PC-3 (cell line): ENCODE measurements at regions not wholly inside any gene's neighbourhood (a gene's known extent, or its start where the extent isn't known, plus 50 kb on each side); places are given as distances from the start of the nearest gene placed in this dataset.

Source experiments
- ATAC-seq: fragments of 200-7000 bp; cut with Tn5 transposase; 2 replicates; pipeline ENCODE4 v1.9.1; 2020; ENCODE audit warnings: mild to moderate bottlenecking, moderate library complexity
- BruUV-seq: library from RNA; stranded (reverse); fragments of 400-500 nt; replicated peaks from 2 replicates; lab custom pipeline; 2021; lab: Mats Ljungman, UMichigan
- CTCF ChIA-PET: fragments of 300-600 bp; sonication (Branson Sonifier 250); formaldehyde crosslinking; loops from one replicate; lab custom pipeline; 2022; ENCODE audit warnings: antibody characterized with exemption; lab: Charles Lee
- POLR2A ChIA-PET: fragments of 300-600 bp; sonication (Branson Sonifier 250); formaldehyde crosslinking; loops from one replicate; lab custom pipeline; 2022; ENCODE audit warnings: antibody characterized with exemption; ENCODE audit not compliant: unreplicated experiment; lab: Charles Lee
- DNase-seq: peaks from one replicate; pipeline ENCODE4 v3.0.0-alpha.2; 2015
- H2AFZ ChIP-seq: fragments of 300-600 bp; sonication (generic); 2 replicates; pipeline ENCODE4 v1.6.0; 2016; ENCODE audit warnings: antibody characterized with exemption, low read length
- H3F3A ChIP-seq: fragments of 300-600 bp; sonication (generic); one replicate; pipeline ENCODE4 v1.6.0; 2017; ENCODE audit warnings: antibody characterized with exemption, low read length, control low read depth, mild to moderate bottlenecking; ENCODE audit not compliant: unreplicated experiment
- H3K27ac ChIP-seq: fragments of 300-600 bp; sonication (generic); 2 replicates; pipeline ENCODE4 v1.5.1; 2016; ENCODE audit warnings: mild to moderate bottlenecking, low read length
- H3K27me3 ChIP-seq: fragments of 300-600 bp; sonication (generic); 2 replicates; pipeline ENCODE4 v1.6.1; 2016; ENCODE audit warnings: low read length, mixed read lengths
- H3K36me3 ChIP-seq: fragments of 300-600 bp; sonication (generic); 2 replicates; pipeline ENCODE4 v1.6.1; 2016; ENCODE audit warnings: low read depth, mixed run types, low read length, mixed read lengths
- H3K4me1 ChIP-seq: fragments of 300-600 bp; sonication (generic); 2 replicates; pipeline ENCODE4 v1.5.1; 2016; ENCODE audit warnings: low read length; ENCODE audit not compliant: insufficient read depth
- H3K4me2 ChIP-seq: fragments of 300-600 bp; sonication (generic); 2 replicates; pipeline ENCODE4 v1.6.0; 2016; ENCODE audit warnings: low read length
- H3K4me3 ChIP-seq: fragments of 300-600 bp; sonication (generic); 2 replicates; pipeline ENCODE4 v1.5.1; 2016; ENCODE audit warnings: mild to moderate bottlenecking, low read length, mixed read lengths
- H3K79me2 ChIP-seq: fragments of 300-600 bp; sonication (generic); 2 replicates; pipeline ENCODE4 v1.6.1; 2017; ENCODE audit warnings: low read length, mixed read lengths
- H3K9ac ChIP-seq: fragments of 300-600 bp; sonication (generic); 2 replicates; pipeline ENCODE4 v1.6.0; 2016; ENCODE audit warnings: mild to moderate bottlenecking, low read length
- H3K9me2 ChIP-seq: fragments of 300-600 bp; sonication (generic); replicated peaks from 2 replicates; pipeline ENCODE4 v1.6.1; 2016; ENCODE audit warnings: mixed run types, low read length, mixed read lengths
- H3K9me3 ChIP-seq: fragments of 300-600 bp; sonication (generic); 2 replicates; pipeline ENCODE4 v1.6.1; 2016; ENCODE audit warnings: low read length, mixed read lengths
- H4K20me1 ChIP-seq: fragments of 300-600 bp; sonication (generic); 2 replicates; pipeline ENCODE4 v1.6.1; 2016; ENCODE audit warnings: low read length, mixed read lengths
- EZH2 ChIP-seq: fragments of 300-600 bp; sonication (generic); IDR thresholded peaks from one replicate; pipeline ENCODE4 v1.6.1; 2017; ENCODE audit warnings: antibody characterized with exemption, mild to moderate bottlenecking, low read length; ENCODE audit not compliant: unreplicated experiment
- EZH2phosphoT487 ChIP-seq: fragments of 300-600 bp; sonication (generic); IDR thresholded peaks from 2 replicates; pipeline ENCODE4 v1.6.1; 2018; ENCODE audit warnings: mild to moderate bottlenecking, antibody characterized with exemption, low read length, borderline replicate concordance
- intact Hi-C: fragments of 100-400 bp; cut with micrococcal nuclease; formaldehyde crosslinking; loops from 2 replicates; pipeline ENCODE4 v1.9.0; 2023
- TF ChIP-seq, protein P1 (sequence below): fragments of 300-600 bp; sonication (generic); conservative IDR thresholded peaks from 2 replicates; pipeline ENCODE4 v1.5.1; 2017; ENCODE audit warnings: antibody characterized with exemption, low read depth, mild to moderate bottlenecking, low read length

DNA sequence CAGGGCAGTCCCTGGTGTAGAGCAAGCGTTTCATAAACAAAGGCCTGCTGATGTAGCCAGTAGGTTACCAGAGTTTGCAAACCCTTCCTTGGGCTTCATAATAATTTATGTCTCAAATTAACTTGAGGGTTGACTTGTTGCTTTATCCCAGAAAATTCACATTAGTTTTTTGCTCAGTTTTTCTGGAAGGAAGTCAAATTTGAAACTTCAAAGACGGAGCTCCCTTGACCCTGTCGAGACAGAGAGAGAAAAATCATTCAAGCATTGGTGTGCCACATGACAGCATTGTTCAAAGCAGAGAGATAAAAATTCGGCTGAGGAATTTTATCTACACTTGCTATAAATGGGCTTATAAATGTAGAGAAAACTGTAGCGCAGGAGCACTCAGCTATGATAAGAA lies 627.7 kb downstream of the TNS3 start:
- DNase-seq (no peak), ATAC-seq (no peak)
- Histone ChIP-seq H3K27me3 (no peaks in the 10 kb centered on the region), H3K9ac (no peak overlapping the region), H3K4me2 (no peak overlapping the region), H2AFZ (no peak overlapping the region), H3K4me3 (no peak overlapping the region), H3K36me3 (no peaks in the 10 kb centered on the region), H3K9me3 (no peaks in the 10 kb centered on the region), H3K4me1 (no peaks in the 10 kb centered on the region), H3F3A (no peaks in the 10 kb centered on the region), H4K20me1 (no peaks in the 10 kb centered on the region), H3K27ac (no peak overlapping the region), H3K79me2 (no peaks in the 10 kb centered on the region), H3K9me2 (no peaks in the 10 kb centered on the region)
- ChIA-PET CTCF (interaction anchor here (0.6 kb wide), 1 partner anchor 135 kb away, joined by 3 read pairs; no protein-coding TSS in a partner anchor), POLR2A (no interaction called here)
- intact Hi-C loops, result no loop called here
- no TSS peak for BruUV-seq
- TF ChIP-seq, protein P1, sequence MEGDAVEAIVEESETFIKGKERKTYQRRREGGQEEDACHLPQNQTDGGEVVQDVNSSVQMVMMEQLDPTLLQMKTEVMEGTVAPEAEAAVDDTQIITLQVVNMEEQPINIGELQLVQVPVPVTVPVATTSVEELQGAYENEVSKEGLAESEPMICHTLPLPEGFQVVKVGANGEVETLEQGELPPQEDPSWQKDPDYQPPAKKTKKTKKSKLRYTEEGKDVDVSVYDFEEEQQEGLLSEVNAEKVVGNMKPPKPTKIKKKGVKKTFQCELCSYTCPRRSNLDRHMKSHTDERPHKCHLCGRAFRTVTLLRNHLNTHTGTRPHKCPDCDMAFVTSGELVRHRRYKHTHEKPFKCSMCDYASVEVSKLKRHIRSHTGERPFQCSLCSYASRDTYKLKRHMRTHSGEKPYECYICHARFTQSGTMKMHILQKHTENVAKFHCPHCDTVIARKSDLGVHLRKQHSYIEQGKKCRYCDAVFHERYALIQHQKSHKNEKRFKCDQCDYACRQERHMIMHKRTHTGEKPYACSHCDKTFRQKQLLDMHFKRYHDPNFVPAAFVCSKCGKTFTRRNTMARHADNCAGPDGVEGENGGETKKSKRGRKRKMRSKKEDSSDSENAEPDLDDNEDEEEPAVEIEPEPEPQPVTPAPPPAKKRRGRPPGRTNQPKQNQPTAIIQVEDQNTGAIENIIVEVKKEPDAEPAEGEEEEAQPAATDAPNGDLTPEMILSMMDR, result no peak
- TF ChIP-seq EZH2, result no peak
- no peak for TF ChIP-seq EZH2phosphoT487

DNA sequence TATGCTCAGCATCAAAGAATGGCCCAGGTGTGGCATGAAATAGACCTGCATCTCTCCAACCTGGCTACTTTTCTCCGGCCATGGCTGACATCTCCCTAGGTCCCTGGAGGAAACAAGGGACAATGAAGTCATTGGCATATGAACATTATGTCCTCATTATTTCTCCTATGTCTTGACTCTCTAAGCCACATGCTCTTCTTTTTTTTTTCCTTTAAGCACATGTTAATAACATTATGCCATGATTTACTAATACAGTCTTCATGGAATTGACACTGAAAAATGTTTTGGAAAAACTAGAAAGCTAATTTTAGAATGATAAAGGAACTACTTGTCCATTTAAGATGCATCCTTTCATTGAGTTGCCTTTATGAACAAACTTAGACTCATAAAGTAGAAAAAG lies 628.9 kb downstream of the TNS3 start:
- Histone ChIP-seq H2AFZ (no peak overlapping the region), H3K4me2 (no peak overlapping the region), H3K4me3 (no peak overlapping the region), H3K9me2 (no peaks in the 10 kb centered on the region), H3K79me2 (no peaks in the 10 kb centered on the region), H3K9me3 (no peaks in the 10 kb centered on the region), H3K4me1 (no peaks in the 10 kb centered on the region), H3K27me3 (no peaks in the 10 kb centered on the region), H3K27ac (no peak overlapping the region), H3K36me3 (no peaks in the 10 kb centered on the region), H3F3A (no peaks in the 10 kb centered on the region), H4K20me1 (no peaks in the 10 kb centered on the region), H3K9ac (no peak overlapping the region)
- no TSS peak for BruUV-seq
- no peak for TF ChIP-seq EZH2
- TF ChIP-seq, protein P1, result no peak
- TF ChIP-seq EZH2phosphoT487, result no peak
- ChIA-PET POLR2A (no interaction called here), CTCF (no interaction called here)
- intact Hi-C loops, result no loop called here
- no peak for ATAC-seq
- no peak for DNase-seq

DNA sequence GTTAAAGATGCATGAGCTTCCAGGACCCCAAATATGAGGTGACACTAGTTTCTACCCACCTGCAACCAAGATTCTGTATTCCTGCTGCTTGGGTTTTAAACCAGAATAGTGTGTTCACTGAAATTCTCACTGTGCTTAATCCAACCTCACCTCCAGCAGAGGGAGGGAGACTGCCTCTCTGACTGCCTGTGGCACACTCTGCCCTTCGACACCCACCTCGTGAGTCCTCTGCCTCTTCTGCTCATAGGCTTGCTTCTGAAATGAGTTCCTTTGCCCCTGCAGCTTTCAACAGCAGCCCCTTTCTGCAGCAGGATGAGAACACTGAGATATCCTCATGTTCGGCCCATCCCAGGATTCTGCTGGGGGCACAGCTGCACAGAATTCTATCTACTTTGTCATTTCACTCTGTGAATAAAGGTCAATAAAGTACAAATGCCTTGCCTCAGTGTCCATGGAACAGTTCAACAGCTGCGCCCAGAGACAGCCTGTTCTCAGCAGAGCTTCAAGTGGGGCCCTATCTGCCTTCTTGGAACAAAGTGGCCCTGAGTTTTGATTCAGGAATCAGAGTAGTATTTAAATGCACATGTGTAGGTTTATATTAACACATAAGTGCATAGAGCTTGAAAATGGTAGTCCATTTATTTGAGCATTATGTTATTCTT lies 632.5 kb downstream of the TNS3 start:
- Histone ChIP-seq H3K9me2 (no peaks in the 10 kb centered on the region), H2AFZ (no peak overlapping the region), H4K20me1 (no peaks in the 10 kb centered on the region), H3K27ac (no peak overlapping the region), H3K4me1 (no peaks in the 10 kb centered on the region; the same call in 1 of the 2 replicates), H3K27me3 (no peaks in the 10 kb centered on the region), H3K4me3 (no peak overlapping the region), H3K4me2 (no peak overlapping the region), H3K9ac (no peak overlapping the region), H3K79me2 (no peaks in the 10 kb centered on the region), H3K9me3 (no peaks in the 10 kb centered on the region), H3K36me3 (no peaks in the 10 kb centered on the region), H3F3A (no peaks in the 10 kb centered on the region)
- POLR2A ChIA-PET, result no interaction called here
- DNase-seq (no peak), ATAC-seq (no peak)
- TF ChIP-seq, protein P1, result no peak
- no peak for TF ChIP-seq EZH2
- no peak for TF ChIP-seq EZH2phosphoT487
- intact Hi-C loops, result no loop called here
- BruUV-seq, result no TSS peak
- CTCF ChIA-PET, result no interaction called here
